C4-2B (cell line): ENCODE measurements at regions not wholly inside any gene's neighbourhood (a gene's known extent, or its start where the extent isn't known, plus 50 kb on each side); places are given as distances from the start of the nearest gene placed in this dataset.

Experiments used
- H3K27ac ChIP-seq: fragments of 450-650 bp; 2 replicates; pipeline ENCODE4 v1.5.1; 2017
- ZFX ChIP-seq: fragments of 450-650 bp; IDR thresholded peaks from 2 replicates; pipeline ENCODE4 v1.6.1; 2017
- TF ChIP-seq, protein P1 (sequence below): fragments of 450-650 bp; conservative IDR thresholded peaks from 2 replicates; pipeline ENCODE4 v1.5.1; 2017; ENCODE audit warnings: mild to moderate bottlenecking

DNA sequence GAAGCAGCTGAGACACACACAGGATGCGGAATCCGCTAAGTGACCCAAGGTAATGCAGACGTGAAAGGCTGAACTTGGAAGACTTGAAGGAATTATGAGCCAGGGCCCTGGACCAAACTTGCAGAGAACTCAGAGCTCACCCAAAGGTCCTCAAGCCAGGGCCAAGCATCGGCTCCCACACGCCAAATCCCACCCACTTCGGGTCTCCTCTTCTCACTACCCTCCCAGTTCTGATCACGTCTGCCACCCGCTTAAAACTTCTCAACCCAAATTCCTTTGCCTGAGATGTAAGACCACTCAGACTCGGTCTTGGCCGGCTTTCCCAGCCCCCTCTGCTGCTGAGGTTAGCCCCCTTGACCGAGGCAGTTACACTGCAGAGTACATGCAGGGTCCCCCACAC lies 130.1 kb downstream of the PSMG1 start:
- no peak overlapping the region for H3K27ac ChIP-seq
- no peak for TF ChIP-seq ZFX
- TF ChIP-seq, protein P1, sequence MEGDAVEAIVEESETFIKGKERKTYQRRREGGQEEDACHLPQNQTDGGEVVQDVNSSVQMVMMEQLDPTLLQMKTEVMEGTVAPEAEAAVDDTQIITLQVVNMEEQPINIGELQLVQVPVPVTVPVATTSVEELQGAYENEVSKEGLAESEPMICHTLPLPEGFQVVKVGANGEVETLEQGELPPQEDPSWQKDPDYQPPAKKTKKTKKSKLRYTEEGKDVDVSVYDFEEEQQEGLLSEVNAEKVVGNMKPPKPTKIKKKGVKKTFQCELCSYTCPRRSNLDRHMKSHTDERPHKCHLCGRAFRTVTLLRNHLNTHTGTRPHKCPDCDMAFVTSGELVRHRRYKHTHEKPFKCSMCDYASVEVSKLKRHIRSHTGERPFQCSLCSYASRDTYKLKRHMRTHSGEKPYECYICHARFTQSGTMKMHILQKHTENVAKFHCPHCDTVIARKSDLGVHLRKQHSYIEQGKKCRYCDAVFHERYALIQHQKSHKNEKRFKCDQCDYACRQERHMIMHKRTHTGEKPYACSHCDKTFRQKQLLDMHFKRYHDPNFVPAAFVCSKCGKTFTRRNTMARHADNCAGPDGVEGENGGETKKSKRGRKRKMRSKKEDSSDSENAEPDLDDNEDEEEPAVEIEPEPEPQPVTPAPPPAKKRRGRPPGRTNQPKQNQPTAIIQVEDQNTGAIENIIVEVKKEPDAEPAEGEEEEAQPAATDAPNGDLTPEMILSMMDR = no peak

- TF ChIP-seq, protein P1 = no peak
- TF ChIP-seq ZFX = no peak
- no peak overlapping the region for H3K27ac ChIP-seq
Measured at GRCh38 chr21:39052718-39053117, 130.5 kb downstream of the PSMG1 start.

DNA sequence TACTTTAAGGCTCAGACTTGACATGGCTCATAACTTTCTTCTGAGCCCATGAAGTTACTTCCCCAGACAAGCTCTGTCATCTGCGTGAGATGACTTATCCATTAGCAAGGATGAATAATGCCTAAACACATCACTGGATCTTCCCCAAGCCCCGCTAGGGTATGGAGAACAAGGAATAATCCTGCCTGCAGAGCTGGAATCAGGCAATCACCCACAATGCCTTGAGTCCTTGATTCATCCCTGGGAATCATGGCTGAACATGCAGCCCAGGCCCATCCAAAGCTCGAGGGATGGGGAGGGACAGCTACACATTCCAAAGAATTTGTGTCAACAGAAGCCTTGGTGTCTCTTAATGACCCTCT lies 131.7 kb downstream of the PSMG1 start:
- TF ChIP-seq, protein P1 = no peak
- no peak for TF ChIP-seq ZFX
- H3K27ac ChIP-seq = no peak overlapping the region

DNA sequence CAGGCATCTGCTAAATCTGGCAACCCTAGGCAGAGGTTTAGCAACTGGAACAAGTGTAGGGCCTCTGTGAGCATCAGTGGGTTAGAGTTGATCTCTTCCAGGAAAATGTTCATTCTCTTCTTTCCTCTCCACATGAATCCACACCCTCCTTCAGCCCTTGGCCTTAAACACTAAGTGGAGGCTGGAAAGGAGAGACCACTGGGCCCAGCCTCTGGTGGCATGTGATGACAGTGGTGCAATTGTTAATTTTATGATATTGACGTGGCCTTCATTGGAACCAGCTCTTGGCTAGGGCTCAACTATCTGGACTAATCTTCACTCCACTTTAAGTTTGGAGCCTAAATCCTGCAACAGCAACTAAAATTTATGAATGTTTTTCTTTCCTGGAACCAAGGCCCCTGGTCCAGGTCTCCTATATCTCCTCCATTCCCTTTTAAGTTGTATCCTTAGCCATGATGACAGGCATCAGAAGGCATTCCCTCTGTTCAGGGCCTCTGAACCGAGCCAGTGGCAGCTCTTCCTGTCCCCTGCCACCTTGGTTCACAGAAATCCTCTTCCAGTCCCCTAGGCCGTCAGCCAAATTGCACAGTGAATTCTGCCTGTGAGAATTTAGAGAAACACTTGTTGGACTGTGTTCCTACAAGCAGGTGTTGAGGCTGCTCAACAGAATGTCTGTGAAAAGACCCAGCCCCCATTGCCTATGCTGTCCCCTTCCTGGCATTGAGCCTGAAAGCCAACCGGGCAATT lies 132.2 kb downstream of the PSMG1 start:
- no peak overlapping the region for H3K27ac ChIP-seq
- TF ChIP-seq, protein P1 = no peak
- no peak for TF ChIP-seq ZFX

GRCh38 chr21:39048574-39048973 lies 134.7 kb downstream of the PSMG1 start:
- no peak overlapping the region for H3K27ac ChIP-seq
- no peak for TF ChIP-seq ZFX
- TF ChIP-seq, protein P1 = no peak

DNA sequence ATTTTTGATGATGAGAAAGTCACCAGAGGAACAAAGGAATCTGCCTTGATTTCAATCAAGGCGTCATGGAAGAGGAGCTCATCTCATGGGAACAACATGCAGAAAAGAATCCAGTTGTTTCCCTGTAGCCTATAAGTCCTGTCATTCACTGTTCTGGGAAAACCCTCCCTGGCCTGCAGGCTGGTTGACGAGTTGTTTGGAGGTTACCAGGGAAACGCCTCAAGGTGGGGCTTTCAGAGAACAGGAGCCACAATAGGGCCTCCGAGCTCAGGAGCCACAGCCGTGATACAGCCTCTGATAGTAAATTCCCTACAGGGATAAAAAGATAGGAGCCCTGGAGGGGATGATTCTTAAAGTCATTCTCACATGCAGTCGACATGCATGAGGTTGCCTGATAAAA lies 135.2 kb downstream of the PSMG1 start:
- TF ChIP-seq, protein P1 = no peak
- no peak for TF ChIP-seq ZFX
- H3K27ac ChIP-seq = no peak overlapping the region

- no peak overlapping the region for H3K27ac ChIP-seq
- no peak for TF ChIP-seq ZFX
- TF ChIP-seq, protein P1 = no peak
Measured at GRCh38 chr21:39047046-39047445, 136.2 kb downstream of the PSMG1 start.
